ENCODE measurements at regions not wholly inside any gene's neighbourhood (a gene's known extent, or its start where the extent isn't known, plus 50 kb on each side); places are given as distances from the start of the nearest gene placed in this dataset.

- peak overlapping the region; percentile 12 for H3K27ac Mint-ChIP-seq (ENCODE audit: unreplicated experiment)
- DNase-seq (ENCODE audit: low read depth, low spot score): no peak
- H3K4me1 Mint-ChIP-seq: peaks cover 13% of the 10 kb centered on the region
- no peaks in the 10 kb centered on the region for H3K27me3 Mint-ChIP-seq (ENCODE audit: low read depth)
- H3K9me3 Mint-ChIP-seq: no peaks in the 10 kb centered on the region
- no peak overlapping the region for H3K4me3 Mint-ChIP-seq
- no peak for TF ChIP-seq CTCF (conservative IDR thresholded peaks at IDR 0.05)
- no peaks in the 10 kb centered on the region for H3K36me3 Mint-ChIP-seq (ENCODE audit: low read depth)
These were observed 249.4 kb upstream of the KCNH8 start for GRCh38 chr3:18898911-18899310.

GRCh38 chr3:18892756-18893155, 255.6 kb upstream of the KCNH8 start:
- no peak for TF ChIP-seq CTCF (conservative IDR thresholded peaks at IDR 0.05)
- H3K9me3 Mint-ChIP-seq: no peaks in the 10 kb centered on the region
- H3K27ac Mint-ChIP-seq (ENCODE audit: unreplicated experiment): no peak overlapping the region
- no peaks in the 10 kb centered on the region for H3K27me3 Mint-ChIP-seq (ENCODE audit: low read depth)
- H3K36me3 Mint-ChIP-seq (ENCODE audit: low read depth): no peaks in the 10 kb centered on the region
- H3K4me3 Mint-ChIP-seq: no peak overlapping the region
- DNase-seq (ENCODE audit: low read depth, low spot score): no peak
- no peaks in the 10 kb centered on the region for H3K4me1 Mint-ChIP-seq

DNA sequence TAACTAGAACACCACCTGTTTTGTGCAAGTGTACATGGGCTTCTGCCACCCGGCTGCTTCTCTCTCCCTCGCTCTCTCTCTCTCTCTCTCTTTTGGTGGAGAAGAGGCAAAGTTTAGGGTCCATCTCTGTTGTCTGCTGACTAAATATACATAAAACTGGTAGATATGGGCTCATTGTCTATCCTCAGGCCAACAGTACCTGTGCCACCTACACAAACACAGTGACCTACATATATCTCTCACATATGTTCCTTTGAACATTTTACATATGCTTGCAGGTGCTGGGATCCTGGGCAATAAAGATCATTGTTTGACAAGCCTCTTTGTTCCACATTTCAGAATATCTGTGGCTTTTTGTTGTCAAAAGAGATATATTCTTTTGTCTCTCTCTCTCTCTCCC, 256.3 kb upstream of the KCNH8 start:
- Mint-ChIP-seq H3K9me3 (no peaks in the 10 kb centered on the region), H3K27me3 (ENCODE audit: low read depth) (no peaks in the 10 kb centered on the region), H3K4me3 (no peak overlapping the region), H3K36me3 (ENCODE audit: low read depth) (no peaks in the 10 kb centered on the region), H3K27ac (ENCODE audit: unreplicated experiment) (no peak overlapping the region), H3K4me1 (no peaks in the 10 kb centered on the region)
- no peak for TF ChIP-seq CTCF (conservative IDR thresholded peaks at IDR 0.05)
- DNase-seq (ENCODE audit: low read depth, low spot score): no peak

- H3K27ac Mint-ChIP-seq (ENCODE audit: unreplicated experiment): no peak overlapping the region
- no peaks in the 10 kb centered on the region for H3K36me3 Mint-ChIP-seq (ENCODE audit: low read depth)
- no peaks in the 10 kb centered on the region for H3K27me3 Mint-ChIP-seq (ENCODE audit: low read depth)
- H3K4me3 Mint-ChIP-seq: no peak overlapping the region
- H3K4me1 Mint-ChIP-seq: no peaks in the 10 kb centered on the region
- no peak for DNase-seq (ENCODE audit: low read depth, low spot score)
- no peaks in the 10 kb centered on the region for H3K9me3 Mint-ChIP-seq
- no peak for TF ChIP-seq CTCF (conservative IDR thresholded peaks at IDR 0.05)
These were observed 256.7 kb upstream of the KCNH8 start for GRCh38 chr3:18891641-18892040.

DNA sequence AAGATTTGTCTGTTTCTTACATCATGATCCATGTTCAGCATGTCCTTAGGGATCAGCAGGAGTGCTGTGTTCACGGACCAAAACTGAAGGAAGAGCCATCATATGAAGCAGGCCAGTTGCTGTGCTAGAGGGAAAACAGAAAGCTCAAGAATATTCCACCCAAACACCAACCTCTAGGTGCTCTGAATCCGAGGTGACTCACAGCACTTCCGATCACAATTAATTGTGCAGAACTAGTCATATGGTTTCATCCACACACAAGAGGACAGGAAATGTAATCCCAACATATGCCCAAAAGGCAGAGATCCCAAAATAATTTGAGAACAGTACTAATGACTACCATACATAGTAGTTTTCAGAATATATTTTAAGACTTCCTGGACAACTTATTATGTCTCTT, 257.9 kb upstream of the KCNH8 start:
- Mint-ChIP-seq H3K27me3 (ENCODE audit: low read depth) (no peaks in the 10 kb centered on the region), H3K9me3 (no peaks in the 10 kb centered on the region), H3K27ac (ENCODE audit: unreplicated experiment) (no peak overlapping the region), H3K4me3 (no peak overlapping the region), H3K36me3 (ENCODE audit: low read depth) (no peaks in the 10 kb centered on the region), H3K4me1 (no peaks in the 10 kb centered on the region)
- no peak for TF ChIP-seq CTCF (conservative IDR thresholded peaks at IDR 0.05)
- no peak for DNase-seq (ENCODE audit: low read depth, low spot score)

DNA sequence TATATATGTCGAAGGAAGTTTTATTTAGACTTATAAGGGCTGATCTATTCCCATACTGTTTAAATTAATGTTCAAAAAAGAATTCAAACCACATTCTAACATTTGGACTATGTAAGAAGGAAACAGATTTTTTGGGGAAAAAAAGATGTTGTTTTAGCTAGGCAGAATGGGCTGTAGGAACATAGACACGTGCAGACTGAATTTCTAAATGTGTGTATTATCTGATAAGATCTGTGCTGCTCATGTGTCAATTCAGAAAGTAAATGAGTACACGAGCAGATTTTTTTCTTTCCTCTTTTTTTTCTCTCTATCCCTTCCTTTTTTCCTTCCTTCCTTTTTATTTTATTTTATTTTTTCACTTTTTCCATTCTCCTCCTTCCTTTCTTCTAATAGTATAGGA, 259.5 kb upstream of the KCNH8 start:
- Mint-ChIP-seq H3K4me1 (no peaks in the 10 kb centered on the region), H3K27ac (ENCODE audit: unreplicated experiment) (no peak overlapping the region), H3K4me3 (no peak overlapping the region), H3K36me3 (ENCODE audit: low read depth) (no peaks in the 10 kb centered on the region), H3K27me3 (ENCODE audit: low read depth) (no peaks in the 10 kb centered on the region), H3K9me3 (no peaks in the 10 kb centered on the region)
- no peak for TF ChIP-seq CTCF (conservative IDR thresholded peaks at IDR 0.05)
- no peak for DNase-seq (ENCODE audit: low read depth, low spot score)

Data from neural crest cell (in vitro differentiated cells).